ENCODE measurements at regions not wholly inside any gene's neighbourhood (a gene's known extent, or its start where the extent isn't known, plus 50 kb on each side); places are given as distances from the start of the nearest gene placed in this dataset.

- Histone ChIP-seq H3K27ac (peak overlapping the region; percentile 19 to 88 (median 64)), H3K9me3 (no peaks in the 10 kb centered on the region), H3K4me3 (no peak overlapping the region), H3K36me3 (no peaks in the 10 kb centered on the region), H3K4me1 (peaks cover 45 to 64% (median 57%) of the 10 kb centered on the region in 4 donors), H3K27me3 (no peaks in the 10 kb centered on the region)
- TF ChIP-seq EP300 (IDR thresholded peaks at IDR 0.05), result no peak
- TF ChIP-seq CTCF (IDR thresholded peaks at IDR 0.05), result no peak
- no peak for TF ChIP-seq POLR2AphosphoS5 (IDR thresholded peaks at IDR 0.05)
- no peak for TF ChIP-seq POLR2A (IDR thresholded peaks at IDR 0.05)
- DNase-seq (no peak), ATAC-seq (ENCODE audit: low FRiP score in 2 of 2) (no peak)
- WGBS, 2 donors, result 61 to 72% methylated on average over 7 of the region's 7 CpGs
Observed at GRCh38 chr21:39009587-39010225, 173.5 kb downstream of the PSMG1 start.

- Histone ChIP-seq H3K27me3 (no peaks in the 10 kb centered on the region), H3K27ac (peak overlapping the region; percentile 77 to 92 (median 86)), H3K4me3 (no peak overlapping the region), H3K9me3 (no peaks in the 10 kb centered on the region), H3K4me1 (peaks cover 60 to 77% (median 72%) of the 10 kb centered on the region in 4 donors), H3K36me3 (no peaks in the 10 kb centered on the region)
- ATAC-seq (ENCODE audit: low FRiP score in 2 of 2) (no peak), DNase-seq (no peak)
- TF ChIP-seq POLR2A (IDR thresholded peaks at IDR 0.05) (no peak), POLR2AphosphoS5 (IDR thresholded peaks at IDR 0.05) (no peak), CTCF (IDR thresholded peaks at IDR 0.05) (no peak), EP300 (IDR thresholded peaks at IDR 0.05) (no peak)
- 90 to 95% methylated on average over 2 of the region's 2 CpGs for WGBS, 2 donors
Observed at GRCh38 chr21:39007985-39008384, 175.3 kb downstream of the PSMG1 start.

GRCh38 chr21:39007532-39007931 lies 175.7 kb downstream of the PSMG1 start:
- Histone ChIP-seq H3K27me3 (no peaks in the 10 kb centered on the region), H3K36me3 (no peaks in the 10 kb centered on the region), H3K27ac (peak overlapping the region; percentile 77 to 92 (median 86)), H3K4me3 (no peak overlapping the region), H3K9me3 (no peaks in the 10 kb centered on the region), H3K4me1 (peaks cover 64 to 81% (median 75%) of the 10 kb centered on the region in 4 donors)
- no peak for TF ChIP-seq POLR2AphosphoS5 (IDR thresholded peaks at IDR 0.05)
- TF ChIP-seq POLR2A (IDR thresholded peaks at IDR 0.05), result no peak
- TF ChIP-seq CTCF (IDR thresholded peaks at IDR 0.05), result no peak
- no peak for TF ChIP-seq EP300 (IDR thresholded peaks at IDR 0.05)
- 37 to 46% methylated on average over 8 of the region's 8 CpGs for WGBS, 2 donors
- DNase-seq (peak in 1 of 2 donors; percentile 41), ATAC-seq (ENCODE audit: low FRiP score in 2 of 2) (no peak)

GRCh38 chr21:39006571-39007311 lies 176.5 kb downstream of the PSMG1 start:
- H3K4me3 ChIP-seq, result no peak overlapping the region
- peak in 1 of 2 donors; percentile 73 for DNase-seq
- no peaks in the 10 kb centered on the region for H3K36me3 ChIP-seq
- no peaks in the 10 kb centered on the region for H3K9me3 ChIP-seq
- TF ChIP-seq POLR2AphosphoS5 (IDR thresholded peaks at IDR 0.05) (peak; percentile 81 to 82), POLR2A (IDR thresholded peaks at IDR 0.05) (peak in 1 of 4 donors; percentile 48), EP300 (IDR thresholded peaks at IDR 0.05) (peak in 2 of 4 donors; percentile 86 to 90), CTCF (IDR thresholded peaks at IDR 0.05) (no peak)
- H3K27me3 ChIP-seq, result no peaks in the 10 kb centered on the region
- H3K4me1 ChIP-seq, result peaks cover 70 to 79% (median 73%) of the 10 kb centered on the region in 4 donors
- peak overlapping the region; percentile 77 to 92 (median 86) for H3K27ac ChIP-seq
- ATAC-seq (ENCODE audit: low FRiP score in 2 of 2), result peak; percentile 50 to 55
- 17 to 22% methylated on average over 7 of the region's 7 CpGs for WGBS, 2 donors

All from upper lobe of left lung (tissue), 6 donors.